DMS53 treated with DMSO at 0.1 percent for 48 hours (cell line): ENCODE measurements at regions not wholly inside any gene's neighbourhood (a gene's known extent, or its start where the extent isn't known, plus 50 kb on each side); places are given as distances from the start of the nearest gene placed in this dataset.

Source experiments
- DNase-seq: peaks from one replicate; lab custom pipeline; 2025; ENCODE audit not compliant: unreplicated experiment; lab: John Stamatoyannopoulos, UW

DNA sequence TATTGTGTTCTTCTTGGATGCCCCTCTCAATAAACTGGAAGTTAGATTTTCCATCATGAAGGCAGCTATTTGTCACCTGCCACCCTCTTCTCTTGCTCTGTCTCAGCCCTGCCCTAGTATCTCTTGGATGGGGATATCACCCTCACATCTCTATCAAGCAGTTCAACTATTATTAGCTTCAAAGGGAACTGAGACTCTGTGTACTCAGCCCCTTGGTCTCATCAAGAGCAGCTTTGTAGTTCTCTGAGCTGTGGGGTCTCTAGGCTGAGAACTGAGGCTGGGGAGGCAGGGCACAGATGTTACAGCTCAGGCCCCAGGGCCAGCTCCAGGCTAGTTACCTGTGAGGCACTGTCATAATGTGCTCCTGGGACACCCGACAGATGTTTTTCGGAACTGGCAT is 130.3 kb downstream of the DAD1 start:
- no peak for DNase-seq

- DNase-seq: no peak
Observed at GRCh38 chr14:22456998-22457594, 131.9 kb downstream of the DAD1 start.

DNA sequence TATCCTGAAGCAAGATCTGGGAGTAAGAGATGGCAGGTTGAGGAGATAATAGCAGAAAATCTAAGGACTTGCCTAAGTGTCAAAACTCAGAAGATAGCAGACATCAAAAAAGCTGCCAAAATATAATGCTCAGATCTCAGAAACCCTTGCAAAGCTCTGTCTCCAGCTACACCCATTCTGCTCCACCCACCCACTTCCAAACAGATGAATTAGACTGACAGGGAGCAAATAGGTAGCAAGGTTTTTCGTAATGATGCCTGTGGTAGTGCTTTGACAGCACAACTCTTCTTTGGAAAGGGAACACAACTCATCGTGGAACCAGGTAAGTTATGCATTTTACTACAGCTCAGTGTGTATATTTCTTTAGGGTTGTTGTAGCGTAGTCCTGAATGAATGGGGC is 132.6 kb downstream of the DAD1 start:
- no peak for DNase-seq

- no peak for DNase-seq
Observed at GRCh38 chr14:22452330-22452729, 136.7 kb downstream of the DAD1 start.

GRCh38 chr14:22450266-22450665 is 138.8 kb downstream of the DAD1 start:
- DNase-seq: no peak

DNA sequence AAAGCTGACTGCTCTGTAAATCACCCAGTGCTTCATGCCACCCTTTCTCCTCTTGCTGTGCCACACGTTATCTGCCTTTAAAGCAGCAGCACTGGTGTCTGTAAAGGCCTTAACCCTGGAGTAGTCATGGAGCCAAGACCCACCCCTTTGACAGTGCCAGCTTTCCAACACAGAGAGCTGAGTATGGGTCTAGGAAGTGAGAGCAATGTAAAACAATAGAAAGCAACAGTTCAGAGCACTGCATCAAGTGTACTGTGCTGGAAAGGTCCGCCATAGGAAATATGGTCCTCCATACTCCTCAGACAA is 139.5 kb downstream of the DAD1 start:
- DNase-seq: no peak

GRCh38 chr14:22448905-22449599 is 140.0 kb downstream of the DAD1 start:
- no peak for DNase-seq

DNA sequence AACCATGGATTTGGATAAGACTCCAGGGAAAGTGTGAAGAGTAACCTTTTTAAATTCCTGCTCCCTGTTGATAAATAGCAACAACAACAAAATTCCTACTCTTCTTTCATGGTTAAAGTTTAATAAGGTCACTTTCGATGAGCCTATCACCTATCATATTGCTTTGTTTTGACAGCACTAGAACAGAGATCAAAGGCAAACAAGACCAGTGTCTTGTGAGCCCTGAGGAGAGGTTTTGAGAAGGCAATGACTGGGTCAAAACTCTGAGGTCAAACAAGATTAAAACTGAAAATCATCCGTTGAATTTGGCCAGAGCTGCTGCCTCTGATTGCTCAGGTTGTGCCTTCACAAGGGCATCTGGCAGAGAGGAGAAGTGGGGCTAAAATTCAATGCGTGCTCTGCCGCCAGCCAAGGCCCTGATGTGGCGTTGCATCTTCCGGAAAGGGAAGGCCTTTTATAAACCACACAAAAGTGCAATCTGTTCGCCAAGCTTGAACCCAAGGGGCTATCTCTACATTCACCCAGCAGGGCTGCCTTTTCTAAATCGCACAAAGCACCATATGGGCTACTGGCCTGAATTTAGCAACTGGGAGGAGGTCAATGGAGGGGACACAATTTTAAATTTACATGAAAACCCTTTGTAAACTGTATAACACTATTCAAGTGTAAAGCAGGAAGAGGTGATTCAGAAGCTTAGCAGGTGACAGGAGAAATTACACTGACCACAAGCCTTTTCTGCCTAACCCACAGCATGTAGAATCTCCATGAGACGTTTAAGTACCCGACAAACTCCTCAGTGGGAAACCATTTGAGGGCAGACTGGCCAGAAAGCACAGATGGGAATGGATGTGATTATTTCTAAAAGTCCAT is 140.8 kb downstream of the DAD1 start:
- no peak for DNase-seq

- DNase-seq: no peak
Observed at GRCh38 chr14:22438742-22439141, 150.3 kb downstream of the DAD1 start.

GRCh38 chr14:22434901-22435550 is 154.0 kb downstream of the DAD1 start:
- no peak for DNase-seq

DNA sequence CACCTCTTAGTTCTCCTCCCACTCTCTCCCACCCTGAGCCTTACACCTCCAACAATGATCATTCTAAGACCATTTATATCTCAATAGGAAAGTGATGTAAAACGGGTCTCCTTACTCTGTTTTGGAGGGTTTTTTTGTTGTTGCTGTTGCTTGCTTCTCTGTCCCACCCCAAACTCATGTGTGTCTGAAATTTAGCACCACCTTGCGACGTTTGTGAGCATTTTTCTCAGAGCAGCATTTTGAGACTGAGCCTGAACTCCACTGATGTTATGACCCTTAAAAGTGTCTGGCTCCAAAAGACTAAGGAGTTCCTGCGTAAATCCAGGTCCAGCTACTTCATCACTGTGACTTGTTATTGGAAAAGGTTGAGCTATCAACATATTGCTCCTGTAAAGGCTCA is 155.0 kb downstream of the DAD1 start:
- no peak for DNase-seq

DNA sequence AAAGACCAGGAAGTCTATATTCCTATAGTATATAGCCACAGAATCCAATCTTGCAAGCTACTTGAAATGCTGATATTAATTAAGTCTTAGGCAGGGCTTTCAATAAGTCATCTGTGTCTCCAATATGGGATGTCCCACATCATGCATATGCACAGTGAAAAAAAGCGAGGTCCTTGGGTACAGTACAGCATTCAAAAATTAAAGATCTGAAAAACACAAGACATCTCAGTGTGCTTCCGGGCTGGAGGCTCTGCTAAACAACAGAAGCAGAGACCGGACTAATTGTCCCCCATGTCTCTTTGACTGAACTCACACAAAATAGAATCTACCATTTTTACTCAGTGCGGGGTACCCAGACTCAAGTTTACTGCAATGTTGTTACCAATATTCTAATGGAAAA is 156.0 kb downstream of the DAD1 start:
- DNase-seq: no peak

- DNase-seq: peak; percentile 6
Observed at GRCh38 chr14:22432348-22432976, 156.6 kb downstream of the DAD1 start.

GRCh38 chr14:22429546-22430294 is 159.3 kb downstream of the DAD1 start:
- no peak for DNase-seq

DNA sequence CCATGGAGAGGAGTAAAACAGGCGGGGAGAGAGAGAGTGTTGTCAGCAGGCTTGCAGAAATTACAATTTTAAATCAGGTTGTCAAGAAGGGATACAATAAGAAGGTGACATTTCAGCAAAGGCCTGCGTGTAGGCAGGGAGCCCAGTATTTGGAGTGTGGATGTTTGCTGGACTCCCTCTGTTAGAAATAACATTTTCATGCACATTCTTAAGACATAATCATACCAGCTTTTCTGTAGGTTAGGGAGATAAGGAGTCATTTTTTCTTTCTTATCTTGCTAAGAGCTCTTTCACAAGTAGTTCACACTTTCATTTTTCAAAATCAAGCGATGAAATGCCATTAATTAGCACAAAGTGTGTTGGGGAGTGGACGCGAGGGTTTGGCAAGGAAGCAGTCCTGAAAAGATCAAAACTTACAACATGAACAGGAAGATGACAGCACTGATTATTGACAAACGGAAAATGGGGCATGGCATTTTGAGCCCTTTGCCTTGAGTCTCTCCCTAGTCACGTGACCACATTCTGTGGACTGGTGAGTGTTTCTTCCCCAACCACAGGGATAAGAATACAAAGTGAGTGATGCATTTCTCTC is 160.2 kb downstream of the DAD1 start:
- no peak for DNase-seq

- DNase-seq: no peak
Observed at GRCh38 chr14:22427771-22428231, 161.2 kb downstream of the DAD1 start.

DNA sequence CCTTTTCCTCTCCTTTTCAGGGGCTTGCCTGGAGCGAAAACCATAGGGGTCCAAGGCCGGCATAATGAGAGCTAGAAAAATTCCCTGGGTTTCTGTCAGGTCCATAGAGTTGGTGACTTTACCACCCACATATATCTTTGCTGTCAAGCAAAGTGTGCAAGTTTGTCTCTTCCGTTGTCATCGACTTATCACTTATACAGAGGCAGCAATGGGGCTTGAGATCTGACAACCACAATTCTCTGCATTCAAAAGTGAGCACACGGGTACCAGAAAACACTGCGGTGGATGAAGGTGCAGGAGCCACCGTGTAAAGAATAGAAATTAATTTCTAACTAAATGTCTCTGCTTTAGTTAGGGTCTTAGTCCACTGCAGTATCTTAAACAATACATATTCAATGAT is 162.3 kb downstream of the DAD1 start:
- DNase-seq: no peak

- DNase-seq: no peak
Observed at GRCh38 chr14:22423958-22424357, 165.1 kb downstream of the DAD1 start.

GRCh38 chr14:22422238-22422637 is 166.8 kb downstream of the DAD1 start:
- DNase-seq: no peak

DNA sequence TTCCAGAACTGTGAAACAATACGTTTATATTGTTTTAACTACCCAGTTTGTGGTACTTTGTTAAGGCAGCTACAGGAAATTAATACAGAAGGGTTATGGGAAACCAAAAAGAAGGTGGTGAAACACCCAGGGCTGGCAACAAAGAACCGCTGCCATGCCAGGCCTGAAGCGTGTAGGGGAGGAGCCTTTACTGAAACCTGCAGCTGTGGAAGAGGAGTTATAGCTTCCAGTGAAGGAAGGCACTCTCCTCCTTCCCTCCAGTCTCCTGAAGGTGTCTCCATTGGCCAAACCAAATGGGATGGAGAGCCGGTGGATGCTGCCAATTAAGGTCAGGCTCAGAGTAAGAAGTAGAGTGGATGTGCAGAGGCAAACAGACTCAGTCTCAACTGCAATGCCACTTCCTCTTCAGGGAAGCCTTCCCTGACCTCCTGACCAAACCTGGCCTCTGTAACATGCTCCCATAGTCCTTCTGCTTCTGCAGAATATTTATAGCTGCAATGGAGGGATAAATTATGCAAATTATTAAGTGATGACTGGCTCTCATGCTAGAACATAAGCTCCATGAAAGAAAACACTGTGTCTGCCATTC is 168.3 kb downstream of the DAD1 start:
- no peak for DNase-seq
